OCI-M1 (cell line): ENCODE measurements at regions not wholly inside any gene's neighbourhood (a gene's known extent, or its start where the extent isn't known, plus 50 kb on each side); places are given as distances from the start of the nearest gene placed in this dataset.
"Not testable (repeated sequence)": the region's sequence is repeated elsewhere in the genome, so short reads cannot be mapped to it uniquely, and the experiment has no call there.

Experiments
- DNase-seq: peaks from one replicate; lab custom pipeline; 2025; lab: John Stamatoyannopoulos, UW

DNA sequence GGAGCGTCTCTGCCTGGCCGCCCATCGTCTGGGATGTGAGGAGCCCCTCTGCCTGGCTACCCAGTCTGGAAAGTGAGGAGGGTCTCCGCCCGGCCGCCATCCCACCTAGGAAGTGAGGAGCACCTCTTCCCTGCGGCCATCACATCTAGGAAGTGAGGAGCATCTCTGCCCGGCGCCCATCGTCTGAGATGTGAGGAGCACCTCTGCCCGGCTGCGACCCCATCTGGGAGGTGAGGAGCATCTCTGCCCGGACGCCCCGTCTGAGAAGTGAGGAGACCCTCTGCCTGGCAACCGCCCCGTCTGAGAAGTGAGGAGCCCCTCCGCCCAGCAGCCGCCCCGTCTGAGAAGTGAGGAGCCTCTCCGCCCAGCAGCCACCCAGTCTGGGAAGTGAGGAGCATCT is 84.5 kb downstream of the IDS start:
- DNase-seq = not testable (repeated sequence)

GRCh38 chrX:149398027-149398426 is 107.1 kb downstream of the IDS start:
- DNase-seq = no peak

GRCh38 chrX:149392921-149393320 is 112.2 kb downstream of the IDS start:
- DNase-seq = no peak

DNA sequence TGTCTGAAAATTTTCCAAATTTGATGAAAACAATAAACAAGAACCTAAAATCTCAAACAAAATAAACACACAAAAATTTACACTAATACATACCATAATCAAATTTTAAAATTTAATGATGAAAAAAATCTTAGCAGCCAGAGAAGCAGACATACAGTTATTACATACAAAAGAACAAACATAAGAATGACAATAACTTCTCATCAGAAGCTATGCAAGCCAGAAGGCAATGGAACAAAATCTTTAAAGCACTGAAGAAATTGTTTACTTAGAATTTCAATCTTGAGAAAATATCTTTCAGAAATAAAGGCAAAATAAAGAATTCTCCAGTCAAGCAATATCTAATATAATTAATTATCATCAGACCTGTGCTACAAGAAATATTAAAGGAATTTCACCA is 121.3 kb downstream of the IDS start:
- DNase-seq = no peak

DNA sequence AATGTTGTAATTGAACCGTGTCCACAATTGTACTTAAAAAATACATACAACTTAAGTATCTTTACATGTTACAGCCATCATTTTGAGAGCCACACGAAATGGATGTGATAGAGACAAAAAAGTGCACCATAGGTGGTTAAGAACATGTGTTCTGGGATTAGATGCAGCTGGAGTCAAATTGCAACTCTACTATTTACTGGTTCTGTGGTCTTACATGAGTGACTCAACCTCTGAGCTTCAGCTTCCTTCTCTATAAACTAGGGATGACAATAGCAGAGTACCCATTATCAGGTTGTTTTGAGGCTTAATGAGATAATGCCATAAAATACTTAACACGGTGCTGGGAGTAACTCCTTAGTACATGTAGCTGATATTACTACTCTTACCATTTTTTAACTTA is 130.4 kb downstream of the IDS start:
- no peak for DNase-seq

- no peak for DNase-seq
Observed at GRCh38 chrX:149372866-149373265, 132.2 kb downstream of the IDS start.

DNA sequence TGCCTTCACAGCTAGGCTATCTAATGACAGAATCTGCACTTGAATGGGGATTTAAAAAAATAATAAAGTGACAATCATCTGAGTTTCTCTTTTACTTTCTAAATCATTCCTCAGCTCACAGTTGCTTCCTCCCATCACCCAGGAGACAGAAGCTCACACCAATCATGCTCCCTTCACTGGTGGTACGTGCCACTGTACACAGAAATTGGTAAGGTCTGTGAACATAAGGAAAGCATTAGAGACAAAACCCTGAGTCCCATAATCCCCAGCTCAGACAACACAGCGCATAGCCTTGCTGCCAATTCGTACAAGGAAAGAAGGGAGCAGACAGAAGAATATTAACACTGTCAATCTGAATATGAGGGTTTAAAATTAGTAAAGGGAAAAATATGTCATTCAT is 133.1 kb downstream of the IDS start:
- no peak for DNase-seq

- DNase-seq = no peak
Observed at GRCh38 chrX:149370097-149370496, 135.0 kb downstream of the IDS start.

- DNase-seq = no peak
Observed at GRCh38 chrX:149365552-149365951, 139.6 kb downstream of the IDS start.

GRCh38 chrX:149365061-149365460 is 140.0 kb downstream of the IDS start:
- no peak for DNase-seq

GRCh38 chrX:149363965-149364364 is 141.1 kb downstream of the IDS start:
- DNase-seq = peak; percentile 1

DNA sequence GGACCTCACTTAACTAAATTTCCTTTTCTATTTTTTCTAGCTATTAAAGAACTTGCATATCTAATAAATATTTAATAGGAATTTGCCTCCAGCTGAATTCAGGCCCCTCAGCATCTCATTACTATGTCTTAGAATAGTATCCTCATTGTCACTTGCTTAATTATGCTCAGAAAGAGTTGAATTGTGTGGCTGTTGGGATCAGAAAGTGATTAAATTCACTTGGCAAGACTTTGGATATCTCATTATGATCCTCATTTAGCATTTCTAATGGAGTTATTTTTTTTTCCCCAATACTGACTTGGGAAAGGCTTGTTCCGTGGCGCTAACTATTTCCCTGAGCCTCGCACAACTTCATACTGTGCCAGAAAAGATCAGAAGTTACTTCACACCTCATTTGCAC is 158.8 kb downstream of the IDS start:
- no peak for DNase-seq

DNA sequence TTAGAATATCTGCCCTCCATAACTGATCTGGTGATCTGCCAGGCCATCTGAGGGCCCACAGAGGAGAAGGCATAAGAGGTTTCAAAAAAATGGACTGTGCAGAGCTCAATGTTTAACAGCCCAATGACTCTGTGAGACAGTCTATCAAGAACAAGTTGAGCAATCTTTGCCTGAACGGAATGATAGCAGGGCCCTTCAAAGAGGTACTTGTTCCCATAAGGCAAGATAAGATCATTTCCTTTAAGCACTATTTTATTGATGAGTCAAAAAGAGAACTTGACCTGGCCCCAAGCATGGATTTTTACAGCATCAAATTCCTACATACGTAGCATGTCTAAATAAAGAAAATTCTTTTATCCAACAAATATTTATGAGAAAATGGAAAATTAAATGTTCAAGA is 182.8 kb downstream of the IDS start:
- DNase-seq = no peak

DNA sequence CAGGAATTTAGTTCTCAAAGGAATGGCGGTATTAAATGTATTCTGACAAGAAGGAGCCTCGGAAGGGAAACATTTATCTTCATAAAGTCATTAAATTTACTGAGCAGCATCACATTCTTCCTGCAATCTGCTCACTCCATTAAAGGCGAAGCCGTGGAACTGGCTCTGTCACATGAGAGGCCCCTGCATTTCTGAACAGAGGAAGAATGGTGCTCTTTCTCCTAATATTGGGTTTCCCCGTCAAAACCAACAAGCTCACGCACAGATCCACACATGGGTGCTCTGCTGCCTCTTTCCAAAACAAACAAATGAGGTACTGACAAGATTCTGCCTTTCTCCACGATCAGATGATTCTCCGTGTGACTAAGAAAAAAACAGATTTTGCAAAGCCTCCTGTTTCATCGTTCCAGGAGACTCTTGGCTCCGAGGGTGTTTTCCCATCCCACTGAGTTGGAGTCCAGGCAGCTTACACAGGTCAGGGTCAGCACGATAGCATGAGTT is 191.2 kb downstream of the IDS start:
- DNase-seq = no peak

DNA sequence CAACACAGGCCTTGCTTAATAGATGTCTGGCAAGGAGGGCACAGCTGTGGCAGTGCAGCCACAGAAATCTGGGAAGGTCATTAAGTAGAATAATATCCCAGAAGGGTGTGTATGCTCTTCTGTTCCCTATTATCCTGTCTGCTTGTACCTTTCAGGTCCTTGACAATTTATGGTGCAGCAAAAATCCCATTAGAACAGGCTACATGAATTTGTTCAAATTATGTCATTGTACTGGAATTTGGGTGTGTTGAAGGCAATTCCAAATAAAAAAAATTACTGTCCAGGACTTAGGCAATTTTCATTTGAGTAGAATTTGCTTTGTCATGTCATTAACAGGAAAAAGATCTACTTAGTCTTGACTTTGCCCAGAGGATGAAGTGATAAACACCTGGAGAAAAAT is 192.1 kb downstream of the IDS start:
- no peak for DNase-seq

GRCh38 chrX:149312097-149312496 is 193.0 kb downstream of the IDS start:
- DNase-seq = no peak

DNA sequence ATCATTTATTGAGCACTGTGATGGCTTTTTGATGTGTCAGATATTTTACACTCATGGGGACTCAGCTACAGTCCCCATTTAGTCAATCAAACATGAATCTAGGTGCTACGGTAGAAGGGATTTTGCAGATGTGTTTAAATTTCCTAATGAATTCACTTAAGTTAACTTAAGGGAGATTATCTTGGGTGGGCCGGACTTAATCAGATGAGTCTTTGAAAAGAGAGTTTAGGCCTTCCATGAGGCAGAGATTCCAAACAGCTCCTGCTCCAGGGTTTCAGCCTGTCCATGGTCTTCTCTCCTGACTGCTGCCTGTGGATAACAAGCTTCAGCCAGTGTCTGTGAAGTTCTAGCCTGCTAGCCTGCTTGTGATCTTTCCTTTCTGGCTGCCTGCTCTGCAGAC is 202.4 kb downstream of the IDS start:
- DNase-seq = no peak

DNA sequence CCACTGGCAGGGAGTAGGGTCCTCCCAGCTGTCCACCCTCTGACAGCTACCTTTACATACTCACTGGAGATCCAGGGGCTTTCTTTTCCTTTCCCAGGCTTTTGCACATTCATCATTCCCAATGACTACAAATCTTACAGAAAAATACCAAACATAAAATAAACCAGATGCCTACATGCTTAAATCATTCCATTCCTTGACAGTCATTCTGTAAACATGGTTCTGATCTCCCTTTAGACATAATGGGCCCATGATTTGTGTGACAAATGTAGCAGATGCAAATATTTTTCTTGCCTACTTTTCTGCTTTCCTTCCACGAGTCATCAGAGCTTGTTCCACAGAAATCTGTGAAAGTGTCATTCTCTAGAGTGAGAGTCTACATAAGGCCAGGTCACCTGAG is 207.0 kb downstream of the IDS start:
- DNase-seq = no peak

DNA sequence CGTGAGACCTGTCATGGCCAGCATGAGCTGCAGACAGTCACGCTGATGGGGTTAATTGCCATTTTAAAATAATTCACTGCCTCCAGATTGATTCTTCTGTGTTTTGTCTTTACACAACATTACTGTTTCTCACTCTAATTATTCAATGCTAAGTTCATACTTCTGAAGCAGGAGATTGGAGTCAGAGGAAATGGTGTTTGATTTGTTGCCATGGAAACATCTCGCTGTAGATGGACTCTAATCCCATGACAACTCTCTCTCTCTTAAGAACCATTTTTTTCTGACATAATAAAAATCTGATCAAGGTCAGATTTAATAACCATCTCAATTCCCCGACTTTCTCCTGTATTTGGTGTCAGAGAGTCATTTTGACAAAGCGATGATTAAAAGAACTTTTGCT is 209.0 kb downstream of the IDS start:
- DNase-seq = no peak

DNA sequence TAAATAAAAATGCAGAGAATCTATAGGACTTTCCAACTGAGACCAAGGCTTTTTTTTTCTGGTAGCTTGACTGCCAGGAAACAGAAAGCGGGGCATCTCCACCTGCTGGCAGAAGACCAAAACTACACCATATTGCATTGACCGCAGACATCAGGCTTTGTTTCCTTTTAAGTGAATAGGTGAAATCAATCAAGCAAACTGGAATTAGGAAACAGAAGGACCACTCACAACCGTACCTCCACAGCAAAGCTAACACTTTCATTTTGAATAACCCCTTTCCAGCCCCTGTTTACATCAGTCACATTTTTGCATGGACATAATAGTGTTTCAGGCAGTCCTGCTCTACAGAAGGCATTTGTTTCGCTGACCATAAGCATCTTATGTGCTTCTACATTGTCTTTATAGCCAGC is 218.2 kb downstream of the IDS start:
- DNase-seq = peak; percentile 68

DNA sequence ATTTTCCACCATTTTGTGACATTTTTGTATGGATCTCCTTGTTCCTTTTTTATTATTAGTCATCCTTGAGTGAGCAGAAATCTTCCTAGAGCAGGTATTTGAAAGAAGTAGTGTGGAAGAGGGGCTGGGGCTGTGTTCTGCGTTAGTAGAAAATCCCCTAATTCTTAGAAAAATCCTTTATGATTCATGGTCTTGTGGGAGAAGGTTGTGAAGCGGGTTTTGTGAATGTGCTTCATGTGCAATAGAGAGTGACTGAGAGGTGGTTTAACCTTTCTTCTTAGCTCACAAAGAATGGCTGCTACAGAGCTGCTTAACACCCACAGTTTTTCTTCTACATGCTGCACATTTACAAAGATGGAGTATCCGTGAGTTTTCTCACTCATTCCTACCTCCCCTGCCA is 220.5 kb downstream of the IDS start:
- no peak for DNase-seq

- DNase-seq = no peak
Observed at GRCh38 chrX:149283853-149284252, 221.3 kb downstream of the IDS start.

DNA sequence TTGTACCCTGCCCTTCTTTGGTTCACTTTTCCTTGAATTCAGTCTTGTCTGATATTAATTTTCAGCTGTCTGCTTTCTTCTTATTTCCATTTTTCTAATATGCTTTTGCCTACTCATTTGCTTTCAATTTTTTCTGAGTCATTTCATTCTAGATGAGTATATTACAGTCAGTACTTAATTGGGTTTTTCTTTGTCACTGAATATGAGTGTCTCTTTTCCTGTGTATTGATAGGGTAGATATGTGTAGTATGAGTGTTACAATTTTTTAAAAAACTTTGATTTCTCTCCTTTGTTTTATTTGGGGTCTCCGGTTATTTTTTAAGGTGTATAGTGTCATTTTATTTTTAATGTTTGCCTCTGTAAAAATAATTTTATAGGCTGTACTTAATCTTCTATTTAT is 222.2 kb downstream of the IDS start:
- DNase-seq = no peak

DNA sequence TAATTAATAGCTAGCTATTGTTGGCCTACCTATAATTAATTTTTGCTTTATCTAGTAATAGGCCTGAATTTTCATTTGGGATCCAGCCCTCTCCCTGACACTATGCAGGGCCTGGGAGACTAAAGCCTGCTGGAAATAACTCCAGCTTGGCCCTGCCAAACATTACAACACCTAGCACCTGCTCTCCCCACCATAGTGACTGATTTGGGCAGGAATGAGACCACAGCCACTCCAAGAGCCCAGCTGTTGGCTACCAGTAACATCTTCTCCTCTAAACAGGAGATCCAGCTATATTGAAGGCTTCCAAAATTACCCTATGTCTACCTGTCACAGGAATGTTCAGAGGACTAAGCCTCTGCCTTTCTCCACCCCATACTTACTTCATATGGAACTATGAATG is 225.1 kb downstream of the IDS start:
- DNase-seq = no peak

- no peak for DNase-seq
Observed at GRCh38 chrX:149275836-149276235, 229.3 kb downstream of the IDS start.
